ENCODE measurements at regions not wholly inside any gene's neighbourhood (a gene's known extent, or its start where the extent isn't known, plus 50 kb on each side); places are given as distances from the start of the nearest gene placed in this dataset.

GRCh38 chr12:131610891-131611290 is 100.0 kb upstream of the SFSWAP start:
- no peak overlapping the region for H3K27ac ChIP-seq
- no peak for DNase-seq
- no peaks in the 10 kb centered on the region for H3K27me3 ChIP-seq (ENCODE audit: insufficient read depth, low read depth, severe bottlenecking)
- no peak overlapping the region for H3K4me3 ChIP-seq (ENCODE audit: low read depth, low read length)
- no peaks in the 10 kb centered on the region for H3K9me3 ChIP-seq (ENCODE audit: severe bottlenecking)
- TF ChIP-seq CTCF (IDR thresholded peaks at IDR 0.05; ENCODE audit: low read depth, low read length), result no peak
- H3K36me3 ChIP-seq, result no peaks in the 10 kb centered on the region

- H3K4me3 ChIP-seq (ENCODE audit: low read depth, low read length), result no peak overlapping the region
- no peak for TF ChIP-seq CTCF (IDR thresholded peaks at IDR 0.05; ENCODE audit: low read depth, low read length)
Measured at GRCh38 chr12:131611416-131612091, 99.3 kb upstream of the SFSWAP start.

GRCh38 chr12:131612092-131612755 is 98.7 kb upstream of the SFSWAP start:
- no peak overlapping the region for H3K27ac ChIP-seq
- H3K36me3 ChIP-seq, result no peaks in the 10 kb centered on the region
- no peak for DNase-seq
- no peak for TF ChIP-seq CTCF (IDR thresholded peaks at IDR 0.05; ENCODE audit: low read depth, low read length)
- no peaks in the 10 kb centered on the region for H3K9me3 ChIP-seq (ENCODE audit: severe bottlenecking)
- no peaks in the 10 kb centered on the region for H3K27me3 ChIP-seq (ENCODE audit: insufficient read depth, low read depth, severe bottlenecking)
- H3K4me3 ChIP-seq (ENCODE audit: low read depth, low read length), result no peak overlapping the region

More at GRCh38 chr12:131611416-131612091, 99.3 kb upstream of the SFSWAP start:
- no peaks in the 10 kb centered on the region for H3K27me3 ChIP-seq (ENCODE audit: insufficient read depth, low read depth, severe bottlenecking)
- H3K9me3 ChIP-seq (ENCODE audit: severe bottlenecking), result no peaks in the 10 kb centered on the region
- H3K36me3 ChIP-seq, result no peaks in the 10 kb centered on the region
- no peak for DNase-seq
- H3K27ac ChIP-seq, result no peak overlapping the region

GRCh38 chr12:131613186-131613585 is 97.7 kb upstream of the SFSWAP start:
- H3K27ac ChIP-seq, result no peak overlapping the region
- DNase-seq, result no peak
- no peaks in the 10 kb centered on the region for H3K27me3 ChIP-seq (ENCODE audit: insufficient read depth, low read depth, severe bottlenecking)
- no peak for TF ChIP-seq CTCF (IDR thresholded peaks at IDR 0.05; ENCODE audit: low read depth, low read length)
- no peaks in the 10 kb centered on the region for H3K9me3 ChIP-seq (ENCODE audit: severe bottlenecking)
- H3K36me3 ChIP-seq, result no peaks in the 10 kb centered on the region
- no peak overlapping the region for H3K4me3 ChIP-seq (ENCODE audit: low read depth, low read length)

GRCh38 chr12:131613678-131614077 is 97.2 kb upstream of the SFSWAP start:
- TF ChIP-seq CTCF (IDR thresholded peaks at IDR 0.05; ENCODE audit: low read depth, low read length), result no peak
- Histone ChIP-seq H3K27ac (no peak overlapping the region), H3K27me3 (ENCODE audit: insufficient read depth, low read depth, severe bottlenecking) (no peaks in the 10 kb centered on the region), H3K36me3 (no peaks in the 10 kb centered on the region), H3K9me3 (ENCODE audit: severe bottlenecking) (no peaks in the 10 kb centered on the region), H3K4me3 (ENCODE audit: low read depth, low read length) (no peak overlapping the region)
- no peak for DNase-seq
